Liver (tissue), 8 donors: ENCODE measurements at regions not wholly inside any gene's neighbourhood (a gene's known extent, or its start where the extent isn't known, plus 50 kb on each side); places are given as distances from the start of the nearest gene placed in this dataset.

Experiments used
- DNase-seq: peaks from one replicate; pipeline ENCODE4 v3.0.0-alpha.2; 2017; ENCODE audit warnings: low spot score
- H3K27ac ChIP-seq, 2 donors: one replicate each; pipeline ENCODE4 v1.7.0; 2013; ENCODE audit warnings: inconsistent platforms in 2 of 2, low read length in 2 of 2, control low read depth in 1 of 2, low read depth in 1 of 2, mild to moderate bottlenecking in 1 of 2
- H3K27me3 ChIP-seq, 4 donors: one replicate each; pipeline versions ENCODE4 v1.6.1 to v1.7.0; 2013; ENCODE audit warnings: low read length in 3 of 4, inconsistent platforms in 1 of 4, mild to moderate bottlenecking in 1 of 4, moderate library complexity in 1 of 4; ENCODE audit not compliant: control insufficient read depth in 4 of 4, insufficient read depth in 4 of 4
- H3K36me3 ChIP-seq, 4 donors: one replicate each; pipeline versions ENCODE4 v1.6.1 to v1.7.0; 2013; ENCODE audit warnings: low read length in 3 of 4, mild to moderate bottlenecking in 3 of 4, low read depth in 1 of 4, moderate library complexity in 1 of 4; ENCODE audit not compliant: control insufficient read depth in 4 of 4, insufficient read depth in 3 of 4
- H3K4me1 ChIP-seq, 4 donors: one replicate each; pipeline versions ENCODE4 v1.6.1 to v1.7.0; 2013; ENCODE audit warnings: low read length in 3 of 4, mild to moderate bottlenecking in 3 of 4, moderate library complexity in 1 of 4; ENCODE audit not compliant: control insufficient read depth in 4 of 4, insufficient read depth in 4 of 4
- H3K4me3 ChIP-seq, 3 donors: one replicate each; pipeline versions ENCODE4 v1.6.1 to v1.7.0; 2013; ENCODE audit warnings: low read length in 3 of 3, control low read depth in 1 of 3, low read depth in 1 of 3, mild to moderate bottlenecking in 1 of 3
- H3K9ac ChIP-seq, 2 donors: one replicate each; pipeline ENCODE4 v1.7.0; 2013; ENCODE audit warnings: low read length in 2 of 2, mild to moderate bottlenecking in 2 of 2, moderate library complexity in 2 of 2, control low read depth in 1 of 2, low read depth in 1 of 2
- H3K9me3 ChIP-seq, 4 donors: one replicate each; pipeline versions ENCODE4 v1.6.1 to v1.7.0; 2013; ENCODE audit warnings: low read length in 3 of 4; ENCODE audit not compliant: control insufficient read depth in 4 of 4
- CTCF ChIP-seq: fragments of 150-350 bp; IDR thresholded peaks from 2 replicates; pipeline ENCODE4 v1.5.1; 2017; ENCODE audit warnings: improper control_type of control experiment, low read depth, low read length; ENCODE audit not compliant: missing input control
- EGR1 ChIP-seq, 2 donors: IDR thresholded peaks; 2 replicates each; pipeline ENCODE4 v1.6.1; 2016 to 2018; ENCODE audit warnings: antibody characterized with exemption in 2 of 2, low read depth in 2 of 2
- FOXA1 ChIP-seq: IDR thresholded peaks from 2 replicates; pipeline ENCODE4 v1.6.1; 2016; ENCODE audit warnings: antibody characterized with exemption
- FOXA2 ChIP-seq: IDR thresholded peaks from 2 replicates; pipeline ENCODE4 v1.6.1; 2016; ENCODE audit warnings: antibody characterized with exemption
- GABPA ChIP-seq, 2 donors: IDR thresholded peaks in 1 of 2; conservative IDR thresholded peaks in 1 of 2; 2 replicates each; pipeline ENCODE4 v1.6.1; 2016; ENCODE audit warnings: antibody characterized with exemption in 2 of 2, mild to moderate bottlenecking in 1 of 2, moderate library complexity in 1 of 2
- HNF4G ChIP-seq: IDR thresholded peaks from 2 replicates; pipeline ENCODE4 v1.6.1; 2016; ENCODE audit warnings: antibody characterized with exemption
- JUND ChIP-seq, 2 donors: IDR thresholded peaks; 2 replicates each; pipeline ENCODE4 v1.6.1; 2016; ENCODE audit warnings: antibody characterized with exemption in 2 of 2
- MAX ChIP-seq: IDR thresholded peaks from 2 replicates; pipeline ENCODE4 v1.6.1; 2016; ENCODE audit warnings: antibody characterized with exemption
- NR2F2 ChIP-seq: IDR thresholded peaks from 2 replicates; pipeline ENCODE4 v1.6.1; 2016; ENCODE audit warnings: antibody characterized with exemption
- RAD21 ChIP-seq, 2 donors: IDR thresholded peaks; 2 replicates each; pipeline ENCODE4 v1.6.1; 2016; ENCODE audit warnings: antibody characterized with exemption in 2 of 2, mild to moderate bottlenecking in 2 of 2
- RXRA ChIP-seq, 2 donors: IDR thresholded peaks; 2 replicates each; pipeline ENCODE4 v1.6.1; 2017 to 2018; ENCODE audit warnings: antibody characterized with exemption in 2 of 2, mild to moderate bottlenecking in 1 of 2
- SP1 ChIP-seq: IDR thresholded peaks from 2 replicates; pipeline ENCODE4 v1.6.1; 2018; ENCODE audit warnings: antibody characterized with exemption, mild to moderate bottlenecking
- TAF1 ChIP-seq: conservative IDR thresholded peaks from 2 replicates; pipeline ENCODE4 v1.6.1; 2016; ENCODE audit warnings: antibody characterized with exemption, mild to moderate bottlenecking
- YY1 ChIP-seq: IDR thresholded peaks from 2 replicates; pipeline ENCODE4 v1.6.1; 2016; ENCODE audit warnings: antibody characterized with exemption, mild to moderate bottlenecking
- WGBS: extraction: QIAGEN DNeasy Blood & Tissue Kit; methylation state at CpG from one replicate; pipeline ENCODE4 v1.1.7; 2013; 5-methylcytosine and 5-hydroxymethylcytosine counted together
- TF ChIP-seq, protein P1 (sequence below): IDR thresholded peaks from 2 replicates; pipeline ENCODE4 v1.6.1; 2016; ENCODE audit warnings: antibody characterized with exemption
- TF ChIP-seq, protein P2 (sequence below): IDR thresholded peaks from 2 replicates; pipeline ENCODE4 v1.6.1; 2016; ENCODE audit warnings: antibody characterized with exemption, mild to moderate bottlenecking
- TF ChIP-seq, protein P3 (sequence below): IDR thresholded peaks from 2 replicates; pipeline ENCODE4 v1.6.1; 2016; ENCODE audit warnings: antibody characterized with exemption
- donor health status: healthy.
- donor health status: healthy.
- donor health status: healthy.
- donor health status: healthy.
- donor health status: healthy.

DNA sequence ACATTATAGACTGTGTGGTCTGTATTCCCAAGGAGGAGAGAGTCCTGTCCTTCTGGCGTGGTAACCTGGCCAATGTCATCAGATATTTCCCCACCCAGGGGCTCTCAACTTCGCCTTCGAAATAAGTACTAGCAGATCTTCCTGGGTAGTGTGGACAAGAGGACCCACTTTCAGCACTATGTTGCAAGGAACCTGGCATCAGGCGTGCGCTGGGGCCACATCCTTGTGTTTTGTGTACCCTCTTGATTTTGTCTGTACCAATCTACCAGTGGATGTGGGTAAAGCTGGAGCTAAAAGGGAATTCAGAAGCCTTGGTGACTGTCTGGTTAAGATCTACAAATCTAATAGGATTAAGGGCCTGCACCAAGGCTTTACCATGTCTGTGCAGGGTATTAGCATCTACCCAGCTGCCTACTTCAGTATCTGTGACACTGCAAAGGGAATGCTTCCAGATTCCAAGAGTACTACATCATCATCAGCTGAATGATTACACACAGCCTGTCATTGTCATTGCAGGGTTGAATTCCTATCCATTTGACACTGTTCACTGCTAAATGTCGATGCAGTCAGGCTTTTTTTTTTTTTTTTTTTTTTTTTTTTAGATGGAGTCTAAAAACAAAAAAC, 148.0 kb downstream of the PRR20E start:
- no peak for DNase-seq
- WGBS: 91% methylated on average over 6 of the region's 6 CpGs
- Histone ChIP-seq H3K4me1 (no peaks in the 10 kb centered on the region), H3K9ac (no peak overlapping the region), H3K36me3 (no peaks in the 10 kb centered on the region), H3K4me3 (no peak overlapping the region), H3K27me3 (no peaks in the 10 kb centered on the region), H3K27ac (no peak overlapping the region), H3K9me3 (no peaks in the 10 kb centered on the region)
- TF ChIP-seq RAD21 (IDR thresholded peaks at IDR 0.05) (no peak), EGR1 (IDR thresholded peaks at IDR 0.05; ENCODE audit: low read depth in 2 of 2) (no peak), GABPA (IDR thresholded peaks at IDR 0.05 in 1 of 2, conservative IDR thresholded peaks at IDR 0.05 in 1 of 2) (no peak), CTCF (no peak), NR2F2 (no peak), MAX (no peak)

GRCh38 chr13:57326532-57326931, 159.5 kb downstream of the PRR20E start:
- H3K27ac ChIP-seq: no peak overlapping the region
- TF ChIP-seq FOXA1: no peak
- no peak for TF ChIP-seq YY1
- no peak for TF ChIP-seq SP1
- no peak for TF ChIP-seq TAF1
- TF ChIP-seq, protein P1, sequence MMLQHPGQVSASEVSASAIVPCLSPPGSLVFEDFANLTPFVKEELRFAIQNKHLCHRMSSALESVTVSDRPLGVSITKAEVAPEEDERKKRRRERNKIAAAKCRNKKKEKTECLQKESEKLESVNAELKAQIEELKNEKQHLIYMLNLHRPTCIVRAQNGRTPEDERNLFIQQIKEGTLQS: no peak
- TF ChIP-seq RAD21 (IDR thresholded peaks at IDR 0.05): no peak
- H3K9ac ChIP-seq: no peak overlapping the region
- DNase-seq: no peak
- no peaks in the 10 kb centered on the region for H3K36me3 ChIP-seq
- no peaks in the 10 kb centered on the region for H3K9me3 ChIP-seq
- 60% methylated on average over 1 of the region's 1 CpG for WGBS
- no peak overlapping the region for H3K4me3 ChIP-seq
- no peaks in the 10 kb centered on the region for H3K27me3 ChIP-seq
- H3K4me1 ChIP-seq: no peaks in the 10 kb centered on the region

- no peaks in the 10 kb centered on the region for H3K9me3 ChIP-seq
- H3K27me3 ChIP-seq: no peaks in the 10 kb centered on the region
- no peak overlapping the region for H3K9ac ChIP-seq
- no peak overlapping the region for H3K27ac ChIP-seq
- DNase-seq: no peak
- H3K4me3 ChIP-seq: no peak overlapping the region
- no peaks in the 10 kb centered on the region for H3K36me3 ChIP-seq
- H3K4me1 ChIP-seq: no peaks in the 10 kb centered on the region
- 92% methylated on average over 2 of the region's 2 CpGs for WGBS
- TF ChIP-seq CTCF: no peak
- TF ChIP-seq, protein P2, sequence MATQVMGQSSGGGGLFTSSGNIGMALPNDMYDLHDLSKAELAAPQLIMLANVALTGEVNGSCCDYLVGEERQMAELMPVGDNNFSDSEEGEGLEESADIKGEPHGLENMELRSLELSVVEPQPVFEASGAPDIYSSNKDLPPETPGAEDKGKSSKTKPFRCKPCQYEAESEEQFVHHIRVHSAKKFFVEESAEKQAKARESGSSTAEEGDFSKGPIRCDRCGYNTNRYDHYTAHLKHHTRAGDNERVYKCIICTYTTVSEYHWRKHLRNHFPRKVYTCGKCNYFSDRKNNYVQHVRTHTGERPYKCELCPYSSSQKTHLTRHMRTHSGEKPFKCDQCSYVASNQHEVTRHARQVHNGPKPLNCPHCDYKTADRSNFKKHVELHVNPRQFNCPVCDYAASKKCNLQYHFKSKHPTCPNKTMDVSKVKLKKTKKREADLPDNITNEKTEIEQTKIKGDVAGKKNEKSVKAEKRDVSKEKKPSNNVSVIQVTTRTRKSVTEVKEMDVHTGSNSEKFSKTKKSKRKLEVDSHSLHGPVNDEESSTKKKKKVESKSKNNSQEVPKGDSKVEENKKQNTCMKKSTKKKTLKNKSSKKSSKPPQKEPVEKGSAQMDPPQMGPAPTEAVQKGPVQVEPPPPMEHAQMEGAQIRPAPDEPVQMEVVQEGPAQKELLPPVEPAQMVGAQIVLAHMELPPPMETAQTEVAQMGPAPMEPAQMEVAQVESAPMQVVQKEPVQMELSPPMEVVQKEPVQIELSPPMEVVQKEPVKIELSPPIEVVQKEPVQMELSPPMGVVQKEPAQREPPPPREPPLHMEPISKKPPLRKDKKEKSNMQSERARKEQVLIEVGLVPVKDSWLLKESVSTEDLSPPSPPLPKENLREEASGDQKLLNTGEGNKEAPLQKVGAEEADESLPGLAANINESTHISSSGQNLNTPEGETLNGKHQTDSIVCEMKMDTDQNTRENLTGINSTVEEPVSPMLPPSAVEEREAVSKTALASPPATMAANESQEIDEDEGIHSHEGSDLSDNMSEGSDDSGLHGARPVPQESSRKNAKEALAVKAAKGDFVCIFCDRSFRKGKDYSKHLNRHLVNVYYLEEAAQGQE: no peak
- TF ChIP-seq SP1: no peak
- TF ChIP-seq HNF4G: no peak
- no peak for TF ChIP-seq RXRA (IDR thresholded peaks at IDR 0.05)
- TF ChIP-seq, protein P1: no peak
- TF ChIP-seq FOXA2: no peak
- no peak for TF ChIP-seq RAD21 (IDR thresholded peaks at IDR 0.05)
- no peak for TF ChIP-seq FOXA1
- TF ChIP-seq, protein P3, sequence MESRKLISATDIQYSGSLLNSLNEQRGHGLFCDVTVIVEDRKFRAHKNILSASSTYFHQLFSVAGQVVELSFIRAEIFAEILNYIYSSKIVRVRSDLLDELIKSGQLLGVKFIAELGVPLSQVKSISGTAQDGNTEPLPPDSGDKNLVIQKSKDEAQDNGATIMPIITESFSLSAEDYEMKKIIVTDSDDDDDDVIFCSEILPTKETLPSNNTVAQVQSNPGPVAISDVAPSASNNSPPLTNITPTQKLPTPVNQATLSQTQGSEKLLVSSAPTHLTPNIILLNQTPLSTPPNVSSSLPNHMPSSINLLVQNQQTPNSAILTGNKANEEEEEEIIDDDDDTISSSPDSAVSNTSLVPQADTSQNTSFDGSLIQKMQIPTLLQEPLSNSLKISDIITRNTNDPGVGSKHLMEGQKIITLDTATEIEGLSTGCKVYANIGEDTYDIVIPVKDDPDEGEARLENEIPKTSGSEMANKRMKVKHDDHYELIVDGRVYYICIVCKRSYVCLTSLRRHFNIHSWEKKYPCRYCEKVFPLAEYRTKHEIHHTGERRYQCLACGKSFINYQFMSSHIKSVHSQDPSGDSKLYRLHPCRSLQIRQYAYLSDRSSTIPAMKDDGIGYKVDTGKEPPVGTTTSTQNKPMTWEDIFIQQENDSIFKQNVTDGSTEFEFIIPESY: no peak
- no peak for TF ChIP-seq JUND (IDR thresholded peaks at IDR 0.05)
- no peak for TF ChIP-seq GABPA (IDR thresholded peaks at IDR 0.05 in 1 of 2, conservative IDR thresholded peaks at IDR 0.05 in 1 of 2)
- no peak for TF ChIP-seq NR2F2
- no peak for TF ChIP-seq YY1
- TF ChIP-seq TAF1: no peak
Measured at GRCh38 chr13:57340878-57341277, 173.9 kb downstream of the PRR20E start.
